ENCODE measurements at regions not wholly inside any gene's neighbourhood (a gene's known extent, or its start where the extent isn't known, plus 50 kb on each side); places are given as distances from the start of the nearest gene placed in this dataset.

GRCh38 chr11:92129811-92130210, 94.8 kb upstream of the FAT3 start:
- Histone ChIP-seq H3K9me3 (ENCODE audit: control insufficient read depth, insufficient read depth, low read depth, low read length) (no peaks in the 10 kb centered on the region), H3K4me3 (ENCODE audit: low read depth, low read length) (no peak overlapping the region), H3K4me1 (ENCODE audit: control insufficient read depth, insufficient read depth, low read length) (0 out of 2 replicates have a peak, but pooled peaks cover 3% of the 10 kb centered on the region), H3K36me3 (ENCODE audit: control insufficient read depth in 2 of 2, insufficient read depth in 1 of 2, low read length in 2 of 2) (no peaks in the 10 kb centered on the region), H3K27ac (ENCODE audit: extremely low read depth, low read depth, low read length) (no peak overlapping the region)
- CTCF ChIA-PET, result no interaction called here
- POLR2A ChIA-PET, result no interaction called here
- TF ChIP-seq PATZ1 (tag by site-specific recombination; IDR thresholded peaks at IDR 0.05) (no peak), ZNF426 (tag by site-specific recombination; IDR thresholded peaks at IDR 0.05) (no peak), GLI2 (tag by site-specific recombination; IDR thresholded peaks at IDR 0.05; ENCODE audit: borderline replicate concordance, low read depth) (no peak), ZNF645 (tag by site-specific recombination; IDR thresholded peaks at IDR 0.05) (no peak), ZNF121 (tag by site-specific recombination; IDR thresholded peaks at IDR 0.05) (no peak), SP2 (tag by site-specific recombination; IDR thresholded peaks at IDR 0.05) (no peak), ZNF157 (tag by site-specific recombination; IDR thresholded peaks at IDR 0.05) (no peak), ZNF664 (tag by site-specific recombination; IDR thresholded peaks at IDR 0.05) (no peak), KLF1 (tag by site-specific recombination; IDR thresholded peaks at IDR 0.05) (no peak), ZNF335 (tag by site-specific recombination; conservative IDR thresholded peaks at IDR 0.05) (no peak), PRDM6 (tag by site-specific recombination; IDR thresholded peaks at IDR 0.05) (no peak), ZNF324 (tag by site-specific recombination; IDR thresholded peaks at IDR 0.05) (no peak), ZNF366 (tag by site-specific recombination; conservative IDR thresholded peaks at IDR 0.05) (no peak), ZNF302 (tag by site-specific recombination; IDR thresholded peaks at IDR 0.05; ENCODE audit: low read depth) (no peak)

- CTCF ChIA-PET, result no interaction called here
Observed at GRCh38 chr11:92128026-92128425, 96.6 kb upstream of the FAT3 start.

More at GRCh38 chr11:92128026-92128425, 96.6 kb upstream of the FAT3 start:
- POLR2A ChIA-PET, result no interaction called here
- no peaks in the 10 kb centered on the region for H3K36me3 ChIP-seq (ENCODE audit: control insufficient read depth in 2 of 2, insufficient read depth in 1 of 2, low read length in 2 of 2)
- no peak for TF ChIP-seq ZNF221 (tag by site-specific recombination; IDR thresholded peaks at IDR 0.05; ENCODE audit: borderline replicate concordance)
- no peak for TF ChIP-seq ZNF341 (tag by site-specific recombination; IDR thresholded peaks at IDR 0.05; ENCODE audit: low read depth)
- TF ChIP-seq PRDM10 (tag by site-specific recombination; IDR thresholded peaks at IDR 0.05), result no peak
- no peak for TF ChIP-seq ZNF645 (tag by site-specific recombination; IDR thresholded peaks at IDR 0.05)
- TF ChIP-seq ZIC2 (tag by site-specific recombination; IDR thresholded peaks at IDR 0.05), result no peak
- TF ChIP-seq ZFP41 (tag by site-specific recombination; IDR thresholded peaks at IDR 0.05; ENCODE audit: borderline replicate concordance), result no peak
- no peak for TF ChIP-seq ZNF555 (tag by site-specific recombination; conservative IDR thresholded peaks at IDR 0.05)
- no peak for TF ChIP-seq ZNF362 (tag by site-specific recombination; IDR thresholded peaks at IDR 0.05)
- TF ChIP-seq ZFP37 (tag by site-specific recombination; IDR thresholded peaks at IDR 0.05), result no peak
- TF ChIP-seq ZNF391 (tag by site-specific recombination; IDR thresholded peaks at IDR 0.05; ENCODE audit: borderline replicate concordance, low read depth), result no peak
- no peak for TF ChIP-seq ZNF768 (tag by site-specific recombination; IDR thresholded peaks at IDR 0.05)
- H3K4me1 ChIP-seq (ENCODE audit: control insufficient read depth, insufficient read depth, low read length), result 0 out of 2 replicates have a peak, but pooled peaks cover 3% of the 10 kb centered on the region
- H3K4me3 ChIP-seq (ENCODE audit: low read depth, low read length), result no peak overlapping the region
- H3K27ac ChIP-seq (ENCODE audit: extremely low read depth, low read depth, low read length), result no peak overlapping the region
- no peaks in the 10 kb centered on the region for H3K9me3 ChIP-seq (ENCODE audit: control insufficient read depth, insufficient read depth, low read depth, low read length)
